Transverse colon (tissue), 3 donors: ENCODE measurements at regions not wholly inside any gene's neighbourhood (a gene's known extent, or its start where the extent isn't known, plus 50 kb on each side); places are given as distances from the start of the nearest gene placed in this dataset.

Experiments used
- CTCF ChIP-seq, 5 experiments: fragments of 200-600 bp in 3 of 5; fragments of 450-650 bp in 2 of 5; sonication (generic) in 3 of 5; IDR thresholded peaks; 1 replicate in 2 of 5; 2 replicates in 3 of 5; pipeline ENCODE4 v1.5.1; 2016 to 2017; ENCODE audit warnings: antibody characterized with exemption in 5 of 5, inconsistent platforms in 3 of 5, mild to moderate bottlenecking in 2 of 5, moderate library complexity in 1 of 5
- EP300 ChIP-seq: sonication (generic); formaldehyde crosslinking; IDR thresholded peaks from one replicate; pipeline ENCODE4 v1.6.1; 2017; ENCODE audit warnings: antibody characterized with exemption, low read depth
- POLR2A ChIP-seq: fragments of 450-650 bp; IDR thresholded peaks from one replicate; pipeline ENCODE4 v1.6.1; 2016; ENCODE audit warnings: antibody characterized with exemption, mild to moderate bottlenecking, moderate library complexity

DNA sequence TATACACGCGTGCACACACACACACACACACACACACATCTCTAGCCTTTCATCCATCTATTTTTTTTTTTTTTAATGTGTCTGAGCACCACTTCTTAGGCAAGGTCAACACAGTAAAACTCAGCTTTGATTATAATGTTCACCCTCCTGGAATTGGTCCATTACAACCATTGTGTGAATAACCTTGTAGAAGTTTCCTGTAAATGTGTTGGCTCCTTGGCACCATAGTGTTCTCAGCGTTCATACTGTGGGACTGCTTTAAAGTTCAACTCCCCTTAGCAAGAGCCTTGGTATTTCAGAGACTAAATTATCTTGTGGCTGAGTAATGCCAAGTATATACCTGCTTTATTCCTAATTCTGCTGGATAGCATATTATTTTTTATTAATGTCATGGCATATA lies 106.3 kb upstream of the PRPS1L1 start:
- TF ChIP-seq CTCF (IDR thresholded peaks at IDR 0.05) (no peak), POLR2A (no peak), EP300 (no peak)
